Mesenteric fat pad (tissue), 1 donor: ENCODE measurements at regions not wholly inside any gene's neighbourhood (a gene's known extent, or its start where the extent isn't known, plus 50 kb on each side); places are given as distances from the start of the nearest gene placed in this dataset.

Experiments used
- DNase-seq: peaks from one replicate; pipeline ENCODE4 v3.0.0-alpha.2; 2020; ENCODE audit warnings: low spot score
- donor health status: DM: yes; HTN: yes; CAD: no.

DNA sequence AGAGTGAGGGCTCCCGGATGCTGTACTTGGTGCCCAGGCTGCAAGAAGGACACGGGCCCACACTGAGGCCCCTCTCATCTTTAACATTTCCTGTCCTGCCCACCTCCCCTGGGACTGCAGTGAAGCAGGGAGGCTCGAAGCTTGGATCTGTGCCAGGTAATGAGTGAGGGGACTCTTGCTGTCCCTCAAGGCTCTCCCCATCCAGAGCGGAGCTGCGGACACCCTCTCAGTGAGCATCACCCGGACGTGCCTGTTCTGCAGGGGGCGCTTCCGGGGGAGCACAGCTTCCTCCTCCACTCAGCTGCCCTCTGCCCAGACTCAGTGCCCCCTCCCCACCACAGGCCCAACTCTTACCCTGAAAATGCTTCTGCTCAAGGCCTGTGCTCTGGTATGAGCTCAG is 150.0 kb upstream of the MYCN start:
- DNase-seq = no peak

GRCh38 chr2:15790838-15791237 is 149.5 kb upstream of the MYCN start:
- no peak for DNase-seq

DNA sequence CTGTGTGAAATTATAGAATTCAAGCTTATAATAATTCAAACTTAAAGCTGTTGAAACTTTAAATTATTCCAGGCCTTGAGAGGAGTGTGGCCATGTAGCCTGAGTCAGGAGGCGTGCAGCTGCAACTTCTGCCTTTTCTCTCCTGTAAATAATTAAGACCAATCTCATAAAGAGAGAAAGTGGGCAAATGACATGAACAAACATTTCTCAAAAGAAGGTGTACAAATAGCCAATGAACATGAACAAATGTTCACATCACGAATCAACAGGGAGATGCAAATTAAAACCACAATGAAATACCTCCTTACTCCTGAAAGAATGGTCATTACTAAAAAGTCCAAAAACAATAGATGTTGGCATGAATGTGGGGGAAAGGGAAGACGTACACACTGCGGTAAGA is 149.1 kb upstream of the MYCN start:
- no peak for DNase-seq

- DNase-seq = no peak
Observed at GRCh38 chr2:15792331-15792730, 148.0 kb upstream of the MYCN start.

DNA sequence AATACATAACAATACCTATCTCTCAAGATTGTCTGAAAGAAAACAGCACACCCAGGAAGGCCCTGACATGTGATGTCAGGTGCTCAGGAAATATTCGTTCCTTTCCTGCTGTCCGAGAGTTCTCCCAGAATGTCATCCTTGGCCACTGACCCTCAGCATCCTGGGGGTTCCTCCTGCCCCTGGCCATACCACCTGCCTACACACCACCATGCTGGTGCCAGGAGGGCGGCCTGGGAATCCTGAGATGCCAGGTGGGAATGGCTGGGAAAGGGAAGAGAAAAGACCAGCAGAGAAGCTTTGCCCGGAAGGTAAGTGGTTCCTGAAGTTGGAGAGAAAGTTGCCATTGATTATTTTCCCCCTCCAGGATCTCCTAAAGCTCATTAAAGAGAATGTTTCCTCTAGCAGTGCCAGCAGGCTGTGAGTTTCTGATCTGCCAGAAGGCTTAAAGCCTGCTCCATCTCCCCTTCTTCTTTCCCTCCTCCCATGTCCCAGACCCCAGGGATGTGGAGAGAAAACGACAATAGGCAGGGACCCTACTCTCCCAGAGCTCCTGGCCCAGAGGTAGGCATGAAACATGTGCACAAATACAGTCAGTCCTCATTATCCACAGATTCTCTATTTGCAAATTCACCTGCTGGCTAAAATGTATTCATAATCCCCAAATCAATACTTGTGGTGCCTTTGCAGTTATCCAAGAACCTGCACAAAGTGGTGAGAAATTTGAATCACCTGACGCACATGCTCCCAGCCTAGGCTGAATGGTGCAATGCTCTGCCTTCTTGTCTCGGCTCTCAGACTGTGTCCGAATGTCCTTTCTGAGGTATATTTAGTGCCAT is 147.1 kb upstream of the MYCN start:
- no peak for DNase-seq

GRCh38 chr2:15793978-15794377 is 146.4 kb upstream of the MYCN start:
- no peak for DNase-seq

DNA sequence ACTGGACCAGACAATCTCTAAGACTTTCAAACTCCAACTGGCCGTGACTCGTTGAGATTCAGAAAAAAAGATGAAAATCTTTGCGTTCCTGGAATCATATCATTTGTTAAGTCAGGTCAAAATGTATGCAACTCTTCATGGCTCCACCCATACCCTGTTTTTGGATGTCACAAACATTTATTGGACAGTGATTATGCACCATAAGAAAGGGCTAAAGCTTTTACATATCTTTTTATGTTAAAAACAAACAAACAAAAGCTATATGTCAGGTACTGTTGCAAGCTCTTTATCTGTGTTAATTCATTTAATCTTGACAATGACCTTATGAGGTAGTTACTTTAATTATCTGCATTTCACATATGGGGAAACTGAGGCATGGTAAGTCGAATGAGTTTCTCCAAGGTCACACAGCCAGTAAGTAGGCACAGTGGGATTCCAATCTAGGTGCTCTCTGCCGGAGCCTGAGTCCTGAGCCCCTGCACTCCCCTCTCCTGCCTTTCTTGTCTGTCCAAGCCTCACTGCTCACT is 145.7 kb upstream of the MYCN start:
- no peak for DNase-seq

GRCh38 chr2:15795426-15795825 is 144.9 kb upstream of the MYCN start:
- no peak for DNase-seq

DNA sequence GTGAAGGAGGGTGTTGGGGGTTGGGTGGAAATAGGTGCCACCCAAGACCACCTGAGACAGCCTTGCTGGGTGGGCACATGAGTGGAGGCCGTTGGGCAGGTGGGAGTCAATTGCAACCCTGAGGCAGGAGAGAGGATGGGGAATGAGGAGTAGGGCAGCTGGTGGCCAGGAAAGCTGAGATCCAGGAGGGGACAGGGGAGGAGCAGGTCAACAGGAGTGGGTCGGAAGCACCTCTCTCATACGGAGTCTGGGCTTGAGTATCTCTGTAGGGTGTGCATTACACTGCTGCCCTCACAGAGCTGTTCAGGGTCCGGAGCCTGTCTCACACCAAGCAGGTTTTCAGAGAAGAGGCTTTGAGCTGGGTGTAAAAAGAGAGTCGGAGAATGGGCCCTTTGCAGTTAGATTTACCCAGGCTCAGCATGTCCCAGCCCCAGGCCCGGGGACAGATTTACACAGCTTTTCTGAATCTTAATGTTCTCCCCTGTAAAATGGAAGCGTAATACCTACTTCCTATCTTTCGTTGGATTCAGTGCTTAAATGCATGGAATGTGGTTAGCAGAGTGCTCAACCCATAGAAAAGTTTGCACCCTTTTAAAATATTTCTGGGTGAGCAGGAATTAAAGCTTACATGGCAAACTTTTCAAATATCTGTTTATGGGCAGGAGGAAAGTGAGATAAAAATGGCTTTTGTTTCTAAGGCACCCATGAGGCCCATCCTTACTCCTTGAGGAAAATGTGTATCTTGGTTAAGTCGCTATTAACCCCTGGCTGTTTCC is 144.0 kb upstream of the MYCN start:
- DNase-seq = no peak

GRCh38 chr2:15797231-15797938 is 143.0 kb upstream of the MYCN start:
- DNase-seq = no peak

DNA sequence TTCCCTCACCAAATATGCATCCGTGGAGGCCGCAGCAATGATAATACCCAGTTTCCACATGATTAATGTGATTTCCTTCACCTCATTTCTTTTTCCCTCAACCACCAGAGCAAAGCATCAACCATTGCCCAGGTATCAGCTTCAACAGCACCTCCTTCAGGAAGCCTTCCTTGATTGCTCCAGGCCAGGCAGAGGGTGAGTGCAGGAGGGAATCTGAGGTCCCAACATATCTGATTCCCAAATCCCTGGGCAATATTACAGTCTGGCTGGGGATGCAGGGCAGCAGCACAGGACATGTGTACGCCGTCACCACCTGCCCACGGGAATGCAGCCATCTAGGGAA is 142.4 kb upstream of the MYCN start:
- DNase-seq = no peak

DNA sequence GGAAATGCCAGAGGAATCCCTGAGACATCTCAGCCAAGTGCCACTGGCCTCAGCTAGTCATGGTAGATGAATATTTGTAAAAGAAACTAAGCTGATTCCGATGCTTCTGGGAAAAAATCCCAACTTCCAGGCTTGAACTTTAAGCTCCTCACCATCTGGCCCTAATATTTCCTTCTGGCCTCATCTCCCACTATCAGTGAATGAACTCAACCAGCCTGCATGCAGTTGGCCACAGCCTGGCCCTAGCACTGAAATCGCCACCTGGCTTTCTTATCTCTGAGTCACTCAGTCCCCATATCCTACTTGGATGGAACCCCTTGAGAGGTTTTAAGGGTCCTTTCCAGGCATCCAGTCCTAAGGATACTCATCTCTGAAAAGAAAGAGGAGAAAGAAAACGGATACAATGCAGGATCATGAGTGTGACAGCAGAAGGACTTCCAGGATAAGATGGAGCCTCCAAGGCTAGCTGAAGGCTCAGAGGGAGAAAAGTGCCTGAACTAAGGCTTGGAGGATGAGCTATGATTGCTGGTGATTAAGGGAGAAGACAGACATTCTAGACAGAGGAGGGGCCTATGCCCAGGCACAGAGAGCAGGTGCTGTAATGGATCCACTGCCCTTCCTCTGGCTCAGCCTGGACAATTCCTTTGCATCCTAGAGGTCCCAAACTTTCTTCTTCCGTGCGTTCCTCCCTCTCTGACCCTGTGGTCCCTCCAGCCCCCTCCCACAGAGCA is 141.5 kb upstream of the MYCN start:
- no peak for DNase-seq

DNA sequence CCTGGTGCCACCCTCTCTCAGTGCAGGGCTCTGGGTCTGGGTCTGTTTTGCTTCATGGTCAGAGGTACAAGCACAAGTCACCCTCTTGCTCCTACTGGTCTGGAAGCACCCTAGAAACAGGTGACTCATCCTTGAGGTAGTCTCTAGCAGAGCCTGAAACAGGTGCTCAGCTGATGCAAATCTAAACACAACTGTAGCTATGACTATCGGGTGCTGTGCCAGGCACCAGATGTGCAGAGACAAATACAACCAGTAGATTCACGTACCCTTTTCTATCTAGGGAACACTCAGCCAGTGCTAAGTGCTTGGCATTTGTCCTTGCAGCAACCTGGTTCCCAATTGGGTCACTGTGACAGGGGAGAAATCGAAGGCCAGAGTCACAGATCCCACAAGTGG is 140.9 kb upstream of the MYCN start:
- DNase-seq = no peak

GRCh38 chr2:15800495-15801329 is 139.6 kb upstream of the MYCN start:
- DNase-seq = no peak

GRCh38 chr2:15801439-15801838 is 138.9 kb upstream of the MYCN start:
- DNase-seq = no peak

- no peak for DNase-seq
Observed at GRCh38 chr2:15801904-15802303, 138.4 kb upstream of the MYCN start.

DNA sequence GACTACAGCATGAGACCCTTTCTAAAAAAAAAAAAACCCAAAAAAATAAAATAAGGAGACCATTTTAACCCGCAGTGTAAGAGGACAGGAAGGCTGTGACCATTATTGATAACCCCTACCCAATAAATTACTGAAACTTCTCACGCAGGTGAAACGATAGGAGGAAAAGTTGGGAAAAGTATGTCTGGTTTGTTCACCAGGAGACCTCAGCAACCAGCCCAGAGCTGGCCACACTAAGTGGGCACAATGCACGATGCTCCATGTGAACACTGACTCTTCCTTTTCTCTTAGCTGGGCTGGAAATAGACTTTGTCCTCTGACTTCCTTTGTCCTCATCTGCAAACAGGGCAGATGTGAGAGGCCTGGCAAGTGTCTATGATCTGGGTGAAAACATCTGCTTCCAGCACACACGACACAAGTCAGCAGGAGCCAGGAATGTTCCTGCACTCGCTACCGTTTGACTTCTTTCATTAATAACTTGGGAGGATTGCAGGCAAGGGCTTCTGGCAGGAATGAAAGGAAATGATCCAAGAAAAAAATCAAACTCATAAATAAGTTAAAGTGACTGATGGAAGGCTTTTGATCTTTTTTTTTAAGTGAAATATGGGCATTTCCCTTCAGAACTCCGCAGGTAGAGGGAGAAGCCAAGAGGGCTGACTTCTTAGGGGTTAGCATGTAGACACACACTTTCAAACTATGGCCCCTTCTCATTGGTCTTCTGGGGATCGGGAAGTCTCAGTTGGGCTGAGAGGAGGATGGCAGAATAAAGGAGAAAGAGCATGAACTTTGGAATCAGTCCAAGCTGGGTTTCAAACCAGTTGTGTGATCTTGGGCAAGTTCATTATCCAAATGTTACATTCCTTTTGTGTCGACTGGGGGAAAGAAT is 137.4 kb upstream of the MYCN start:
- DNase-seq = no peak

- no peak for DNase-seq
Observed at GRCh38 chr2:15803543-15804245, 136.7 kb upstream of the MYCN start.

DNA sequence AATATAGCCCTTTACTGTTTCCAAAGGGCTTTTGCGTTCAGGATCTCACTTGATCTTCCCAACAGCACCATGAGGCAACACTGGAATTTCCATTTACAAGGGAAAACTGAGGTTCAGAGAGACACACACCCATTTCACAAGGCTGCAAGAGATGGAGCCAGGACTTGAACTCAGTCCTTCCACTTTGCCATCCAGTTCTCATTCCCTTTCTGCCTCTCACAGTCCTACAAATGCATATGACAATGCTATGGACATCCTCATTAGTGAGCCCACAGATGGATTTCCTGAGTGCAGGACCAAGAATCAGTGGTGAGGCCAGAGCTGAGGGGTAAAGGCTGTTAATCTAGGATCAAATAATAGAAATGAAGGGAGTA is 136.1 kb upstream of the MYCN start:
- DNase-seq = no peak
